Hepatocyte (in vitro differentiated cells): ENCODE measurements at regions not wholly inside any gene's neighbourhood (a gene's known extent, or its start where the extent isn't known, plus 50 kb on each side); places are given as distances from the start of the nearest gene placed in this dataset.

Experiments used
- EZH2 ChIP-seq: fragments of 200-600 bp; sonication (generic); IDR thresholded peaks from 2 replicates; pipeline ENCODE4 v1.6.1; 2016; ENCODE audit warnings: antibody characterized with exemption, mild to moderate bottlenecking, borderline replicate concordance
- EZH2phosphoT487 ChIP-seq: fragments of 200-600 bp; sonication (generic); IDR thresholded peaks from one replicate; pipeline ENCODE4 v1.6.1; 2018; ENCODE audit warnings: antibody characterized with exemption, mild to moderate bottlenecking, low read depth, moderate library complexity; ENCODE audit not compliant: unreplicated experiment, severe bottlenecking
- TF ChIP-seq, protein P1 (sequence below): fragments of 200-600 bp; sonication (generic); IDR thresholded peaks from 2 replicates; pipeline ENCODE4 v1.5.1; 2016; ENCODE audit warnings: antibody characterized with exemption, mild to moderate bottlenecking; ENCODE audit not compliant: poor library complexity

DNA sequence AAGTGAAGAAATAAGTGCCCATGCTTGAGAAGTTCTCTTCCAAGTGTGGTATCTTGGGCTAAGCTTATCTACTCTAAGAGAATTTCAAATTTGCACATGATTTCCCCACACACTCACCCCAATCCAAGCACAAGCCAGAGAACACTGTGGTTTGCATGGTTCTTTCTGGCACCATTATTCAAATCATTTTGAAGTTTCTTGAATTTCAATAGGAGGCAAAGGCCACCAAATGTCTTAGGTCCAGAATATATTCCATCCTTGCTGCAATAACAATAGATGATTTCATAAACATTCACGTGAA is 359.7 kb downstream of the IRS2 start:
- TF ChIP-seq, protein P1, sequence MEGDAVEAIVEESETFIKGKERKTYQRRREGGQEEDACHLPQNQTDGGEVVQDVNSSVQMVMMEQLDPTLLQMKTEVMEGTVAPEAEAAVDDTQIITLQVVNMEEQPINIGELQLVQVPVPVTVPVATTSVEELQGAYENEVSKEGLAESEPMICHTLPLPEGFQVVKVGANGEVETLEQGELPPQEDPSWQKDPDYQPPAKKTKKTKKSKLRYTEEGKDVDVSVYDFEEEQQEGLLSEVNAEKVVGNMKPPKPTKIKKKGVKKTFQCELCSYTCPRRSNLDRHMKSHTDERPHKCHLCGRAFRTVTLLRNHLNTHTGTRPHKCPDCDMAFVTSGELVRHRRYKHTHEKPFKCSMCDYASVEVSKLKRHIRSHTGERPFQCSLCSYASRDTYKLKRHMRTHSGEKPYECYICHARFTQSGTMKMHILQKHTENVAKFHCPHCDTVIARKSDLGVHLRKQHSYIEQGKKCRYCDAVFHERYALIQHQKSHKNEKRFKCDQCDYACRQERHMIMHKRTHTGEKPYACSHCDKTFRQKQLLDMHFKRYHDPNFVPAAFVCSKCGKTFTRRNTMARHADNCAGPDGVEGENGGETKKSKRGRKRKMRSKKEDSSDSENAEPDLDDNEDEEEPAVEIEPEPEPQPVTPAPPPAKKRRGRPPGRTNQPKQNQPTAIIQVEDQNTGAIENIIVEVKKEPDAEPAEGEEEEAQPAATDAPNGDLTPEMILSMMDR, result no peak
- no peak for TF ChIP-seq EZH2phosphoT487
- TF ChIP-seq EZH2, result no peak
